Keratinocyte (primary cell): ENCODE measurements at regions not wholly inside any gene's neighbourhood (a gene's known extent, or its start where the extent isn't known, plus 50 kb on each side); places are given as distances from the start of the nearest gene placed in this dataset.

Experiments used
- DNase-seq: peaks from one replicate; pipeline ENCODE4 v3.0.0-alpha.2; 2011; ENCODE audit warnings: low read depth, missing footprints, low spot score
- FAIRE-seq: peaks from 2 replicates; lab custom pipeline; 2011; peaks lifted over from hg19 to GRCh38; lab: Jason Lieb, UNC
- H2AFZ ChIP-seq: 2 replicates; pipeline ENCODE4 v1.6.0; 2012; ENCODE audit warnings: low read length, control low read depth, inconsistent platforms; ENCODE audit not compliant: control insufficient read depth
- H3K27ac ChIP-seq: 2 replicates; pipeline ENCODE4 v1.5.1; 2011; ENCODE audit warnings: low read length; ENCODE audit not compliant: control insufficient read depth, insufficient read depth
- H3K27me3 ChIP-seq: 3 replicates; pipeline ENCODE4 v1.6.0; 2011; ENCODE audit warnings: low read length; ENCODE audit not compliant: control insufficient read depth, insufficient read depth; ENCODE audit errors: extremely low read depth
- H3K36me3 ChIP-seq, 2 experiments: 2 replicates in 1 of 2; 3 replicates in 1 of 2; pipeline ENCODE4 v1.5.1; 2011; ENCODE audit warnings: low read length in 2 of 2, mild to moderate bottlenecking in 1 of 2; ENCODE audit not compliant: control insufficient read depth in 2 of 2, insufficient read depth in 2 of 2; ENCODE audit errors: extremely low read depth in 1 of 2
- H3K4me1 ChIP-seq: 3 replicates; pipeline ENCODE4 v1.5.1; 2011; ENCODE audit warnings: low read length; ENCODE audit not compliant: control insufficient read depth, insufficient read depth; ENCODE audit errors: extremely low read depth
- H3K4me2 ChIP-seq: 3 replicates; pipeline ENCODE4 v1.6.0; 2011; ENCODE audit warnings: low read depth, low read length; ENCODE audit not compliant: control insufficient read depth, insufficient read depth; ENCODE audit errors: extremely low read depth
- H3K4me3 ChIP-seq, 3 experiments: fragments of 200-600 bp in 1 of 3; sonication (generic) in 1 of 3; 2 replicates in 2 of 3; 3 replicates in 1 of 3; pipeline ENCODE4 v1.5.1; 2011 to 2016; ENCODE audit warnings: low read length in 3 of 3, mild to moderate bottlenecking in 3 of 3, control low read depth in 2 of 3, inconsistent platforms in 1 of 3, low read depth in 1 of 3, mixed read lengths in 1 of 3, mixed run types in 1 of 3, moderate library complexity in 1 of 3; ENCODE audit not compliant: control insufficient read depth in 2 of 3, insufficient read depth in 2 of 3; ENCODE audit errors: extremely low read depth in 1 of 3
- H3K79me2 ChIP-seq: 2 replicates; pipeline ENCODE4 v1.6.0; 2012; ENCODE audit warnings: low read length; ENCODE audit not compliant: control insufficient read depth, insufficient read depth
- H3K9ac ChIP-seq: 3 replicates; pipeline ENCODE4 v1.6.0; 2011; ENCODE audit warnings: low read length; ENCODE audit not compliant: control insufficient read depth, insufficient read depth; ENCODE audit errors: extremely low read depth
- H3K9me1 ChIP-seq: 3 replicates; pipeline ENCODE4 v1.6.0; 2011; ENCODE audit warnings: low read length; ENCODE audit not compliant: control insufficient read depth, insufficient read depth; ENCODE audit errors: extremely low read depth
- H3K9me3 ChIP-seq: 2 replicates; pipeline ENCODE4 v1.5.1; 2012; ENCODE audit warnings: low read depth, low read length; ENCODE audit not compliant: control insufficient read depth
- H4K20me1 ChIP-seq: 3 replicates; pipeline ENCODE4 v1.6.0; 2011; ENCODE audit warnings: low read length; ENCODE audit not compliant: control insufficient read depth, insufficient read depth; ENCODE audit errors: extremely low read depth
- CTCF ChIP-seq, 3 experiments: IDR thresholded peaks in 1 of 3; conservative IDR thresholded peaks in 1 of 3; optimal IDR thresholded peaks in 1 of 3; 2 replicates in 2 of 3; 3 replicates in 1 of 3; pipeline versions ENCODE3 to v1.5.1; 2011; ENCODE audit warnings: low read length in 3 of 3, mild to moderate bottlenecking in 3 of 3, moderate library complexity in 2 of 3, control low read depth in 1 of 3, inconsistent platforms in 1 of 3; ENCODE audit not compliant: insufficient read depth in 2 of 3; ENCODE audit errors: extremely low read depth in 1 of 3
- EZH2 ChIP-seq: IDR thresholded peaks from one replicate; pipeline ENCODE4 v1.6.1; 2012; ENCODE audit warnings: inconsistent platforms, mild to moderate bottlenecking, low read length, moderate library complexity
- dilution Hi-C: fragments of 300-500 bp; cut with MboI; formaldehyde crosslinking; loops from one replicate; pipeline ENCODE4 v1.7.0; 2020; ENCODE audit warnings: low sequenced_read_pairs; ENCODE audit not compliant: extremely low pct_ligation_motif_present

GRCh38 chr7:98562381-98562823 is 54.7 kb upstream of the NPTX2 start:
- DNase-seq: no peak
- H3K9ac ChIP-seq: no peak overlapping the region
- dilution Hi-C loops: no loop called here

DNA sequence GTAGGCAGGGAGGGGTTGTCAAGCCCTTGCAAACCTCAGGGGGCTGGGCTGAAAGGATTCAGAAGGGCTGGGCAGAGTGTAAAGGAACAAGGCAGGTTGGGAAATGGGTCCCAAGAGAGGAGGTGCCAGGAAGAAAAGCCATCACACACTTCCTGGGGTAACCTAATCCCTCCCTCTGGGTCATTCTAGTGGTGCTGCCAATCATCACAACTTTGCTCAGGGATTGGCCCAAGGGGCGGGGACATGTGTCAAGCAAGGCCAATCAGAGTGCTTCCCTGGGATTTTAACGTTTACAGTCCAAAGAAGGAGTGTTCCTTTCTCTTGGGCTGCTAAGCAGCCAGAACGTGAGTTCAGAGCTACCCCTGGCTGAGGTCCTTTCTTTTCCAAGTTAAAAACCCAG is 57.1 kb upstream of the NPTX2 start:
- Histone ChIP-seq H3K27ac (no peak overlapping the region), H3K4me1 (no peaks in the 10 kb centered on the region), H2AFZ (no peak overlapping the region), H3K79me2 (no peaks in the 10 kb centered on the region), H3K9ac (no peak overlapping the region), H3K9me3 (peaks cover 2% of the 10 kb centered on the region), H3K9me1 (no peaks in the 10 kb centered on the region), H4K20me1 (no peaks in the 10 kb centered on the region), H3K27me3 (no peaks in the 10 kb centered on the region), H3K36me3 (no peaks in the 10 kb centered on the region), H3K4me3 (no peak overlapping the region), H3K4me2 (no peak overlapping the region)
- DNase-seq: no peak
- TF ChIP-seq CTCF (optimal IDR thresholded peaks at IDR 0.05 in 1 of 3, IDR thresholded peaks at IDR 0.05 in 1 of 3, conservative IDR thresholded peaks at IDR 0.05 in 1 of 3; ENCODE audit: extremely low read depth in 1 of 3, insufficient read depth in 2 of 3, low read length in 3 of 3) (no peak), EZH2 (no peak)
- FAIRE-seq: no peak
- dilution Hi-C loops: no loop called here

More at GRCh38 chr7:98562381-98562823, 54.7 kb upstream of the NPTX2 start:
- H3K27ac ChIP-seq: no peak overlapping the region
- TF ChIP-seq CTCF (optimal IDR thresholded peaks at IDR 0.05 in 1 of 3, IDR thresholded peaks at IDR 0.05 in 1 of 3, conservative IDR thresholded peaks at IDR 0.05 in 1 of 3; ENCODE audit: extremely low read depth in 1 of 3, insufficient read depth in 2 of 3, low read length in 3 of 3): no peak
- no peaks in the 10 kb centered on the region for H3K27me3 ChIP-seq
- no peaks in the 10 kb centered on the region for H3K79me2 ChIP-seq
- peaks cover 2% of the 10 kb centered on the region for H3K9me3 ChIP-seq
- no peak for FAIRE-seq
- no peaks in the 10 kb centered on the region for H4K20me1 ChIP-seq
- no peaks in the 10 kb centered on the region for H3K36me3 ChIP-seq
- H3K4me1 ChIP-seq: no peaks in the 10 kb centered on the region
- no peaks in the 10 kb centered on the region for H3K9me1 ChIP-seq
- no peak overlapping the region for H3K4me3 ChIP-seq
- no peak overlapping the region for H3K4me2 ChIP-seq
- H2AFZ ChIP-seq: no peak overlapping the region
